Panc1 (cell line): ENCODE measurements at regions not wholly inside any gene's neighbourhood (a gene's known extent, or its start where the extent isn't known, plus 50 kb on each side); places are given as distances from the start of the nearest gene placed in this dataset.

Source experiments
- ATAC-seq: fragments of 200-7000 bp; cut with Tn5 transposase; 2 replicates; pipeline ENCODE4 v1.9.1; 2020; ENCODE audit warnings: mild to moderate bottlenecking, moderate library complexity
- BruUV-seq: library from RNA; stranded (reverse); fragments of 400-500 nt; replicated peaks from 2 replicates; lab custom pipeline; 2021; lab: Mats Ljungman, UMichigan
- CTCF ChIA-PET: fragments of 300-600 bp; sonication (Branson Sonifier 250); formaldehyde crosslinking; loops from one replicate; lab custom pipeline; 2022; ENCODE audit warnings: antibody characterized with exemption; lab: Charles Lee
- POLR2A ChIA-PET: fragments of 300-600 bp; sonication (Branson Sonifier 250); formaldehyde crosslinking; loops from one replicate; lab custom pipeline; 2022; ENCODE audit warnings: antibody characterized with exemption; lab: Charles Lee
- DNase-seq: peaks from one replicate; pipeline ENCODE4 v3.0.0-alpha.2; 2010; ENCODE audit warnings: low read depth, low spot score
- H3K27ac ChIP-seq: 2 replicates; pipeline ENCODE4 v1.5.1; 2011; ENCODE audit warnings: mild to moderate bottlenecking, low read length, inconsistent platforms
- H3K27me3 ChIP-seq: fragments of 200-500 bp; sonication (Bioruptor generic); 2 replicates; pipeline ENCODE4 v1.6.0; 2014; ENCODE audit warnings: low read length, inconsistent platforms; ENCODE audit not compliant: control insufficient read depth, insufficient read depth
- H3K36me3 ChIP-seq: fragments of 200-500 bp; sonication (Bioruptor generic); 2 replicates; pipeline ENCODE4 v1.5.1; 2014; ENCODE audit warnings: inconsistent platforms, mild to moderate bottlenecking, low read length, moderate library complexity; ENCODE audit not compliant: control insufficient read depth, insufficient read depth
- H3K4me1 ChIP-seq: 2 replicates; pipeline ENCODE4 v1.5.1; 2011; ENCODE audit warnings: inconsistent platforms, mild to moderate bottlenecking, low read length, moderate library complexity; ENCODE audit not compliant: control insufficient read depth, insufficient read depth
- H3K4me3 ChIP-seq, 2 experiments: 2 replicates each; pipeline ENCODE4 v1.5.1; 2011 to 2012; ENCODE audit warnings: low read depth in 2 of 2, low read length in 2 of 2, mild to moderate bottlenecking in 2 of 2, inconsistent platforms in 1 of 2, moderate library complexity in 1 of 2
- H3K9me3 ChIP-seq: fragments of 200-500 bp; sonication (Bioruptor generic); 2 replicates; pipeline ENCODE4 v1.5.1; 2014; ENCODE audit warnings: low read depth, mild to moderate bottlenecking, inconsistent platforms, low read length, moderate library complexity; ENCODE audit not compliant: control insufficient read depth, insufficient read depth
- CTCF ChIP-seq: fragments of 450-650 bp; IDR thresholded peaks from 2 replicates; pipeline ENCODE4 v1.5.1; 2017; ENCODE audit warnings: mild to moderate bottlenecking
- POLR2AphosphoS5 ChIP-seq: IDR thresholded peaks from 2 replicates; pipeline ENCODE4 v1.6.1; 2012; ENCODE audit warnings: mild to moderate bottlenecking, low read depth, low read length, moderate library complexity
- REST ChIP-seq, 2 experiments: IDR thresholded peaks; 2 replicates each; pipeline ENCODE4 v1.6.1; 2011 to 2012; ENCODE audit warnings: low read depth in 2 of 2, control low read depth in 1 of 2, low read length in 1 of 2, mild to moderate bottlenecking in 1 of 2, moderate library complexity in 1 of 2; ENCODE audit not compliant: insufficient read depth in 1 of 2
- SIN3A ChIP-seq: IDR thresholded peaks from 2 replicates; pipeline ENCODE4 v1.6.1; 2012; ENCODE audit warnings: low read depth, mild to moderate bottlenecking, low read length, moderate library complexity, borderline replicate concordance; ENCODE audit not compliant: insufficient read depth
- TCF7L2 ChIP-seq: IDR thresholded peaks from 2 replicates; pipeline ENCODE4 v1.6.1; 2011; ENCODE audit warnings: mild to moderate bottlenecking, low read depth, low read length, inconsistent platforms
- in situ Hi-C: cut with HindIII; loops from 2 replicates; pipeline ENCODE4 v1.10.0; 2016; ENCODE audit warnings: low sequenced_read_pairs, low pct_unique_long_range_greater_than_20kb
- intact Hi-C: fragments of 100-400 bp; cut with micrococcal nuclease; formaldehyde crosslinking; loops from one replicate; pipeline ENCODE4 v1.10.0; 2022; ENCODE audit not compliant: unreplicated experiment

GRCh38 chr12:43167691-43168090 lies 384.3 kb downstream of the ADAMTS20 start:
- intact Hi-C loops = no loop called here
- ATAC-seq (no peak), DNase-seq (no peak)
- no peaks in the 10 kb centered on the region for H3K9me3 ChIP-seq
- H3K4me3 ChIP-seq = no peak overlapping the region
- H3K36me3 ChIP-seq = no peaks in the 10 kb centered on the region
- in situ Hi-C loops = no loop called here
- H3K27me3 ChIP-seq = no peaks in the 10 kb centered on the region
- no TSS peak for BruUV-seq
- TF ChIP-seq REST (IDR thresholded peaks at IDR 0.05; ENCODE audit: insufficient read depth in 1 of 2, low read depth in 2 of 2, low read length in 1 of 2) (no peak), CTCF (no peak), SIN3A (no peak), TCF7L2 (no peak), POLR2AphosphoS5 (no peak)
- no peaks in the 10 kb centered on the region for H3K4me1 ChIP-seq
- H3K27ac ChIP-seq = no peak overlapping the region
- POLR2A ChIA-PET = no interaction called here
- CTCF ChIA-PET = no interaction called here

DNA sequence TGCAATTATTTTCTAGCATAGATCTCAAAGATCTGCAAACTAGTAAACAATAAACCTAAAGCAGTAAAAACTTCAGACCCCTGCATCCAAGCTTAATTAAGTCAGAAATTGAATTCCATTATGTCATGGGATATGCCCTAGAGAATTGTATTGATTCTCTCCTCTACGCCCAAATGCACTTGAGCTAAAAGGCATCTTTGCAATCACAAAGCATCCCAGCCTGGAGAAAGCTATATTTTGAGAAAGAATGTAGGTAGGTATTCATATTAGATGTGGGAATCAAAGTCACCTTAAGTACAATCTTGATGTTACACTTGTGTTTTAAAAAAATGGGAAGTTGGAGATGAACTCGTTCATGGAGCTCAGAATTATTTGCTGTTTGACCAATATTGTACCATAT lies 386.7 kb downstream of the ADAMTS20 start:
- POLR2A ChIA-PET = no interaction called here
- no peak for ATAC-seq
- Histone ChIP-seq H3K4me1 (no peaks in the 10 kb centered on the region), H3K27me3 (no peaks in the 10 kb centered on the region), H3K9me3 (no peaks in the 10 kb centered on the region), H3K27ac (no peak overlapping the region), H3K4me3 (no peak overlapping the region), H3K36me3 (no peaks in the 10 kb centered on the region)
- BruUV-seq = no TSS peak
- CTCF ChIA-PET = no interaction called here
- in situ Hi-C loops (no loop called here), intact Hi-C loops (no loop called here)
- DNase-seq = no peak
- TF ChIP-seq TCF7L2 (no peak), POLR2AphosphoS5 (no peak), SIN3A (no peak)

- DNase-seq (no peak), ATAC-seq (no peak)
- in situ Hi-C loops (no loop called here), intact Hi-C loops (no loop called here)
- Histone ChIP-seq H3K27me3 (no peaks in the 10 kb centered on the region), H3K27ac (no peak overlapping the region), H3K4me1 (no peaks in the 10 kb centered on the region), H3K4me3 (no peak overlapping the region), H3K36me3 (no peaks in the 10 kb centered on the region), H3K9me3 (no peaks in the 10 kb centered on the region)
- TF ChIP-seq POLR2AphosphoS5 = no peak
- TF ChIP-seq REST (IDR thresholded peaks at IDR 0.05; ENCODE audit: insufficient read depth in 1 of 2, low read depth in 2 of 2, low read length in 1 of 2) = no peak
- ChIA-PET CTCF (no interaction called here), POLR2A (no interaction called here)
- no TSS peak for BruUV-seq
These were observed 389.9 kb downstream of the ADAMTS20 start for GRCh38 chr12:43162138-43162537.
